GM21390 (cell line): ENCODE measurements at regions not wholly inside any gene's neighbourhood (a gene's known extent, or its start where the extent isn't known, plus 50 kb on each side); places are given as distances from the start of the nearest gene placed in this dataset.

ENCODE experiments used
- ATAC-seq: cut with Tn5 transposase; IDR thresholded peaks from one replicate; pipeline ENCODE4 v1.9.1; 2021; ENCODE audit not compliant: unreplicated experiment

GRCh38 chr2:15733867-15734673, 142.4 kb downstream of the DDX1 start:
- no peak for ATAC-seq

- no peak for ATAC-seq
Measured at GRCh38 chr2:15734674-15735483, 143.2 kb downstream of the DDX1 start.

- ATAC-seq: no peak
Measured at GRCh38 chr2:15735484-15736326, 144.0 kb downstream of the DDX1 start.

- no peak for ATAC-seq
Measured at GRCh38 chr2:15736396-15737180, 144.9 kb downstream of the DDX1 start.

- no peak for ATAC-seq
Measured at GRCh38 chr2:15737314-15738224, 145.9 kb downstream of the DDX1 start.

- ATAC-seq: no peak
Measured at GRCh38 chr2:15738225-15738546, 146.5 kb downstream of the DDX1 start.

- no peak for ATAC-seq
Measured at GRCh38 chr2:15738943-15739342, 147.3 kb downstream of the DDX1 start.

- no peak for ATAC-seq
Measured at GRCh38 chr2:15744820-15745219, 153.2 kb downstream of the DDX1 start.

- ATAC-seq: no peak
Measured at GRCh38 chr2:15745350-15745749, 153.7 kb downstream of the DDX1 start.

GRCh38 chr2:15745907-15746702, 154.4 kb downstream of the DDX1 start:
- ATAC-seq: no peak

GRCh38 chr2:15746703-15747550, 155.3 kb downstream of the DDX1 start:
- ATAC-seq: no peak

- no peak for ATAC-seq
Measured at GRCh38 chr2:15747603-15748471, 156.2 kb downstream of the DDX1 start.

GRCh38 chr2:15748736-15749323, 157.2 kb downstream of the DDX1 start:
- ATAC-seq: no peak

GRCh38 chr2:15749460-15750432, 158.1 kb downstream of the DDX1 start:
- no peak for ATAC-seq

GRCh38 chr2:15750433-15750814, 158.8 kb downstream of the DDX1 start:
- no peak for ATAC-seq
